GM12874 (cell line): ENCODE measurements at regions not wholly inside any gene's neighbourhood (a gene's known extent, or its start where the extent isn't known, plus 50 kb on each side); places are given as distances from the start of the nearest gene placed in this dataset.

ENCODE experiments used
- TF ChIP-seq, protein P1 (sequence below): IDR thresholded peaks from 2 replicates; pipeline ENCODE4 v1.5.1; 2011; ENCODE audit warnings: low read depth, mild to moderate bottlenecking, control low read depth, low read length, moderate library complexity; ENCODE audit not compliant: insufficient read depth

DNA sequence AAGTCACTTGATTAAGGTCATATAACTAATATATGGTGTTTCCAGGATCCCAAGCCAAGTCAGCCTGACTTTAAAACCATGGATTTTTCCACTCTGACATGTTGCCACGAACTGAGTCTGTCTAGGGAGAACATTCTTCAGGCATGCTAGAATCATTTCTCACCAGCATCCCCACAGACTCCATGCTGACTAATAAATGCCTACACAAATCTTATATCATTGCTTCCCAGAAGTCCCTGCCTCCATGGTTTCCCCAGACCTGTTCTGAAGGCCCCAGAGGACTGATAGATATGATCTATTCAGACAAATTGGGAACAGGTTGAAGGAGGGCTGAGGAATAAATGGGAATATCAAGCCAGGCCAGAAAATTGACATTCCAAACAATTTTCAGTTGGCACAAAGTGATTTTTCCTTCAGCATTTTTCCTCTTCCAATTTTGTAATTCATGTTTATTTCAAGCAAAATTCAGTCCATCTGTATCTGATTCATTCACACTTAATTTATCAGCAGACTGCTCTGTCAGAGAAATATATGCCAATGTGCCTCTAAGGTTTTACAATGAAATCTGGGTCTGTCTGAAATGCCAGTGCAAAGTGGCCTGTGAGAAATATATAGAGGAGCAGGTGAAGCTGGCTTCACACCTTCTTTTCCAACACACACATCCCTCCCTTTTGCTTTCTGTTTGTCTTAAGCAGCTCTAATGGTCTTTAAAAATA is 413.6 kb upstream of the TNC start:
- TF ChIP-seq, protein P1, sequence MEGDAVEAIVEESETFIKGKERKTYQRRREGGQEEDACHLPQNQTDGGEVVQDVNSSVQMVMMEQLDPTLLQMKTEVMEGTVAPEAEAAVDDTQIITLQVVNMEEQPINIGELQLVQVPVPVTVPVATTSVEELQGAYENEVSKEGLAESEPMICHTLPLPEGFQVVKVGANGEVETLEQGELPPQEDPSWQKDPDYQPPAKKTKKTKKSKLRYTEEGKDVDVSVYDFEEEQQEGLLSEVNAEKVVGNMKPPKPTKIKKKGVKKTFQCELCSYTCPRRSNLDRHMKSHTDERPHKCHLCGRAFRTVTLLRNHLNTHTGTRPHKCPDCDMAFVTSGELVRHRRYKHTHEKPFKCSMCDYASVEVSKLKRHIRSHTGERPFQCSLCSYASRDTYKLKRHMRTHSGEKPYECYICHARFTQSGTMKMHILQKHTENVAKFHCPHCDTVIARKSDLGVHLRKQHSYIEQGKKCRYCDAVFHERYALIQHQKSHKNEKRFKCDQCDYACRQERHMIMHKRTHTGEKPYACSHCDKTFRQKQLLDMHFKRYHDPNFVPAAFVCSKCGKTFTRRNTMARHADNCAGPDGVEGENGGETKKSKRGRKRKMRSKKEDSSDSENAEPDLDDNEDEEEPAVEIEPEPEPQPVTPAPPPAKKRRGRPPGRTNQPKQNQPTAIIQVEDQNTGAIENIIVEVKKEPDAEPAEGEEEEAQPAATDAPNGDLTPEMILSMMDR = no peak

DNA sequence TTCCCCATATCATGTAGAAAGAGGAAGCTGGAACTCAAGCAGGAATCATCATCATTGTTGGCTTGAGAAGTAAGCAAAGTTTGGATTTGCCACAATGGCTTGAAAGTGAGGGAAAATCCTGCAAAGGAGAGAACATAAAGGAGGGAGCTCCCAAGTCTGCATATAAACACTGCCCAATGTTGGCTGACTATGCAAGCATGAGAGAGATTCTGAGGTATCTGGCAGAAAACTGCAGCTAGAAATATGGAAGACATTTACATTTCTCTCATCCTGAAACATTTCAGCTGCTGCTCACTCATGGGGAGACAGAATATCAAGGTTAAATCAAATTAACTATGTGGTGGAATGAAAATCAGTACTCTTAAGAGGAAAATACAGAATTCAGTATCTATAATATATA is 415.6 kb upstream of the TNC start:
- TF ChIP-seq, protein P1 = no peak

DNA sequence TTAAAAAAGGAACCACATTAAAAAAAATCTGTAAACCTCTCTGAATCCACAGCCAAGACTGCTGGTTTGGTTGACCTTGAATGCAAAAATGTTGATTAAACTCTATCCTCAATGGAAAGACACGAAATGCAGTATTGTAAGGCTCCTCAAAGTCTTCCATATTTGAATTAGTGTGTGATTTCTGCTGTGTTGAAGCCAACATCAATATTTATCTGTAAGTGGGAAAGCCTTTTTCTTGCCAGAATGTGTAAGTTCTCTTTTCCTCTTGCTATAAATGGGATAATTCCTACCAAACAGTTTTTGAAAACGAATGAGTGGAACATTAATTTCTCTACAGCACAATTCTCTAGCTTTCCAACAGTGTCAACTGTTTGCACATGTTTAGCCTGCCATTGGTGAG is 422.1 kb upstream of the TNC start:
- TF ChIP-seq, protein P1 = no peak

DNA sequence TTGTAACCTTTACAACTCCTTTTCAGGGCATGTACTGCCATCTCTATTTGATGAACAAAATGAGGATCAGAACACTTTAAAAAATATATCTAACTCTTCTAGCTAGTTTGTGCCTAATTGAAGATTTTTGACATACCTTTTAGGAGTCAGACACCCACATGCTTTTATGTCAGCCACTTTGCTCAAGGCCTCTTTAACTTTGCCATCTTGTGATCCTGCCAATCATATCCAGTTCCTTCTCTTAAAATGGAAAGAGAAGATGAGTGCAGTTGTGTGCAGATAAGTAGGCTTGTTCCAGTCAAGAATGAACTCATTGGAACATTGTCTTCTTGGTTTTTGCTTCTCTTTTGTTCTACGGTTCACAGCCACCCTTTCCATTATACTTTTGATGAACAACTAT is 425.6 kb upstream of the TNC start:
- TF ChIP-seq, protein P1 = no peak

DNA sequence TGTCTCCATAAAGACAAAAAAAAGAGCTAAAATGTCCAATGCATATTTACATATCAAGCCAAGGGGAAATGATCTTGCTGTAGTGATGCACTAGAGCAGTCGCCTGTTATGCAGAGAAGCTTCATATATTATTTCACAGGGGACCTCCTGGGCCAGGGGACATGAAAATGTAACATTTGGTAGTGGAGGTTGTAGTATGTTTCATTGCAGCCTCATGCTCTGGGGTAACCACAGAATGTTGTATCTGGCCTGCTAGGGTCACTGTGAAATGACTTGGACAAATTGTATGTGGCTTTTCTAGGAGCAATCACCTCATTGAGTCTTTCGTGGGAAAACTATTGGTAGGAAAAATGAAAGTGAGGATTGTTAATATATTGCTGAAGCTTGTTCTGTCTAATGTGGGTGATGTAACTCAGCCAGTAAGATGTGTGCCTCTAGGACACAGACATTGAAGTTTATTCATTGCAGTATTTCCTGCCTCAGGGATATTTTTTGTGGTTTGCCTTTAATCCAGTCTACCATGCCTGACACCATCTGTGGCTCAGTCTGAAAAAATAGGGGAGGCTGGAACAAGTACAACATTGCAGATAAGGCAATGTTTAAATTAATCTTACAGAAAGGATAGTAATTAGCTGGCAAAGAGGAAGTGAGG is 430.8 kb upstream of the TNC start:
- TF ChIP-seq, protein P1 = no peak

DNA sequence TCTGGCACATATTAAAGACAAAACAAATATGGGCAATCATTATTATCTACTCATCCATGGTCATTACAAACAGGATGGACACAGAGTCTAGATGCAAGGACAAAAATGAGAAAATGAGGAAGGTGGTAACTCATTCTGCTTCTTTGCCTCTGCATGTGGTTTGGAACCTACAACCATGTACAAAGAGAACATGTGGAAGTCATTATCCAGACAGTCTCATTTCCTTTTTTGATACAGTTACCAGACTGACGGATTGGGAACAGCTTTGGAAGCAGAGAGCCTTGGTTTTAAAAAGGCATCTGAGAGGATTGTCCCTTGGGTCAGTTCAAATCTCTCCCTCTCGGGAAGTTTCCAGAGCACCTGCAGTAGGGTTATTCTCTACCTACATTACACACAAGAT is 433.4 kb upstream of the TNC start:
- TF ChIP-seq, protein P1 = no peak

DNA sequence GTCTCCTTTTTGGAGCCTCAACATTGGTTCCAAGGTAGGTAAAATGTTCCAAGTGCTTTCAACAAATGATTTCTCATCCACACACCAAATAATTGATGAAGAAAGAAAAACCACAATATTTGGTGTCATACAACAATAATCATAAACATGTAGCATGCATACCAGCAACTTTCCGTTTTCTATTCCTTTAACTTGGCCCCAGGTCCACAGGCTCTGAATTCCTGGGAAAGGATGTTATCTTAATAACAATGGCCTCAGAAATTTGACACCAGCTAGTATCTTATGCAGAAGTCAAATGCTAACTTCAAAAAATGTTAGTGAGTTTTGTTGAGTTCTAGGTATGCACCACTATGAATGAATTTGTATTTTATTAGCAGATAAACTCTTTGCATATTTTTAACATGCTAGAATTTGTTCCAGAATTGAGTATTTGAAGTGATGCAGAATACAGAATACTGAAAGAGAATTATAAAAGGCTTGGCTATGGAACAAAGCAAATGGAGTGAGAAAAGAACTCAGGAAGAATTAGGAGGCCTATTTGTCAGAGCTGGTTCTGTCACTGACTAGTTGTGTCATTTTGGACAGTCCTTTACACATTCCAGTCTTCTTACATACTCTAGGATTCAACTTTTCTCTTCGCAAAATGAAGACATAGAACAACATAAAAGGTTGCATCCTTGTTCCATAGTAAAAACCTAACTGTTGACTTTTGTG is 435.3 kb upstream of the TNC start:
- TF ChIP-seq, protein P1 = no peak
